NB4 (cell line): ENCODE measurements at regions not wholly inside any gene's neighbourhood (a gene's known extent, or its start where the extent isn't known, plus 50 kb on each side); places are given as distances from the start of the nearest gene placed in this dataset.

Experiments
- MYC ChIP-seq: IDR thresholded peaks from 2 replicates; pipeline ENCODE4 v1.6.1; 2011; ENCODE audit warnings: low read depth, low read length
- POLR2A ChIP-seq: IDR thresholded peaks from 2 replicates; pipeline ENCODE4 v1.6.1; 2011; ENCODE audit warnings: mild to moderate bottlenecking; ENCODE audit not compliant: insufficient read length; ENCODE audit errors: extremely low read depth
- TF ChIP-seq, protein P1 (sequence below): IDR thresholded peaks from one replicate; pipeline ENCODE4 v1.5.1; 2012; ENCODE audit warnings: low read depth, low read length

DNA sequence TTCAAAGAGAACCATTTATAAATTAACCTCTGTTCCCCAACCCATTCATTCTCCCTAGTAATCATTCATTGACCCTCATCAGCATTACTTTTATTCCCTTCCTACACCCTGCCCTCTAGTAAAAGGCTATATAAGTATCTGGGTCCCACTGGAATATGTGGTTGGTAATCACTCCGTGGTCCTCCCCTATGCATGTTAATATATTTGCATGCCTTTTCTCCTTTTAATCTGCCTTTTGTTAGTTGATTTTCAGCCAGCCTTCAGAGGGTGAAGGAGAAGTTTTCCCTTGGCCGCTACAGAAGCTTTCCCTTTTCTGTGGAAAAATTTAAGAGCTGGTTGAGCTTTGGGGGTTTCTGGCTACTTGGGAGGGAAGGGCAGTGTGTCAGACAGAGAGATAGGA lies 585.6 kb downstream of the UTRN start:
- TF ChIP-seq, protein P1, sequence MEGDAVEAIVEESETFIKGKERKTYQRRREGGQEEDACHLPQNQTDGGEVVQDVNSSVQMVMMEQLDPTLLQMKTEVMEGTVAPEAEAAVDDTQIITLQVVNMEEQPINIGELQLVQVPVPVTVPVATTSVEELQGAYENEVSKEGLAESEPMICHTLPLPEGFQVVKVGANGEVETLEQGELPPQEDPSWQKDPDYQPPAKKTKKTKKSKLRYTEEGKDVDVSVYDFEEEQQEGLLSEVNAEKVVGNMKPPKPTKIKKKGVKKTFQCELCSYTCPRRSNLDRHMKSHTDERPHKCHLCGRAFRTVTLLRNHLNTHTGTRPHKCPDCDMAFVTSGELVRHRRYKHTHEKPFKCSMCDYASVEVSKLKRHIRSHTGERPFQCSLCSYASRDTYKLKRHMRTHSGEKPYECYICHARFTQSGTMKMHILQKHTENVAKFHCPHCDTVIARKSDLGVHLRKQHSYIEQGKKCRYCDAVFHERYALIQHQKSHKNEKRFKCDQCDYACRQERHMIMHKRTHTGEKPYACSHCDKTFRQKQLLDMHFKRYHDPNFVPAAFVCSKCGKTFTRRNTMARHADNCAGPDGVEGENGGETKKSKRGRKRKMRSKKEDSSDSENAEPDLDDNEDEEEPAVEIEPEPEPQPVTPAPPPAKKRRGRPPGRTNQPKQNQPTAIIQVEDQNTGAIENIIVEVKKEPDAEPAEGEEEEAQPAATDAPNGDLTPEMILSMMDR: no peak
- TF ChIP-seq POLR2A: no peak
- TF ChIP-seq MYC: no peak
